GM23338 (cell line): ENCODE measurements at regions not wholly inside any gene's neighbourhood (a gene's known extent, or its start where the extent isn't known, plus 50 kb on each side); places are given as distances from the start of the nearest gene placed in this dataset.

Source experiments
- ATAC-seq: fragments of 200-7000 bp; cut with Tn5 transposase; 3 replicates; pipeline ENCODE4 v1.9.1; 2020
- DNase-seq: peaks from one replicate; pipeline ENCODE4 v3.0.0-alpha.2; 2015; ENCODE audit warnings: low spot score
- H2AFZ ChIP-seq: fragments of 200-600 bp; sonication (generic); 2 replicates; pipeline ENCODE4 v1.8.0; 2016; ENCODE audit warnings: antibody characterized with exemption, mild to moderate bottlenecking, moderate library complexity
- H3F3A ChIP-seq: fragments of 200-600 bp; sonication (generic); replicated peaks from 2 replicates; pipeline ENCODE4 v1.8.0; 2017; ENCODE audit warnings: antibody characterized with exemption, mixed run types, low read depth
- H3K27ac ChIP-seq: fragments of 200-600 bp; sonication (generic); 2 replicates; pipeline ENCODE4 v1.6.1; 2016; ENCODE audit warnings: low read depth
- H3K27me3 ChIP-seq: fragments of 200-600 bp; sonication (generic); 2 replicates; pipeline ENCODE4 v1.8.0; 2016; ENCODE audit warnings: mild to moderate bottlenecking, mixed run types, moderate library complexity; ENCODE audit not compliant: insufficient read depth
- H3K36me3 ChIP-seq: fragments of 200-600 bp; sonication (generic); 2 replicates; pipeline ENCODE4 v1.8.0; 2016; ENCODE audit warnings: mild to moderate bottlenecking; ENCODE audit not compliant: insufficient read depth
- H3K4me1 ChIP-seq: fragments of 200-600 bp; sonication (generic); 2 replicates; pipeline ENCODE4 v1.8.0; 2016; ENCODE audit warnings: mild to moderate bottlenecking, moderate library complexity; ENCODE audit not compliant: insufficient read depth
- H3K4me2 ChIP-seq: fragments of 200-600 bp; sonication (generic); 2 replicates; pipeline ENCODE4 v1.7.1; 2017; ENCODE audit warnings: mixed run types
- H3K4me3 ChIP-seq: fragments of 200-600 bp; sonication (generic); 2 replicates; pipeline ENCODE4 v1.6.1; 2016; ENCODE audit warnings: mixed run types
- H3K79me2 ChIP-seq: fragments of 200-600 bp; sonication (generic); replicated peaks from 2 replicates; pipeline ENCODE4 v1.8.0; 2017; ENCODE audit warnings: mild to moderate bottlenecking; ENCODE audit not compliant: insufficient read depth
- H3K9me2 ChIP-seq: fragments of 200-600 bp; sonication (generic); 2 replicates; pipeline ENCODE4 v1.8.0; 2017; ENCODE audit not compliant: insufficient read depth
- H4K20me1 ChIP-seq: fragments of 200-600 bp; sonication (generic); replicated peaks from 2 replicates; pipeline ENCODE4 v1.8.0; 2017; ENCODE audit warnings: mild to moderate bottlenecking; ENCODE audit not compliant: insufficient read depth
- H3K27ac Mint-ChIP-seq: 2 replicates; pipeline ENCODE4 v1.8.0; 2020; ENCODE audit warnings: inconsistent platforms, mild to moderate bottlenecking, moderate library complexity, mixed read lengths
- H3K27me3 Mint-ChIP-seq: 3 replicates; pipeline ENCODE4 v1.8.0; 2022; ENCODE audit warnings: low read depth, mild to moderate bottlenecking, moderate library complexity, mixed read lengths, inconsistent platforms; ENCODE audit not compliant: insufficient read depth, poor library complexity
- H3K36me3 Mint-ChIP-seq: 3 replicates; pipeline ENCODE4 v1.8.0; 2021; ENCODE audit warnings: low read depth, mild to moderate bottlenecking, inconsistent platforms, moderate library complexity, mixed read lengths
- H3K4me1 Mint-ChIP-seq: 3 replicates; pipeline ENCODE4 v1.8.0; 2020; ENCODE audit warnings: mild to moderate bottlenecking, inconsistent platforms, mixed read lengths
- H3K4me3 Mint-ChIP-seq: 3 replicates; pipeline ENCODE4 v1.8.0; 2021; ENCODE audit warnings: moderate library complexity, mild to moderate bottlenecking, inconsistent platforms, mixed read lengths
- H3K9me3 Mint-ChIP-seq: 3 replicates; pipeline ENCODE4 v1.8.0; 2020; ENCODE audit warnings: moderate library complexity, mild to moderate bottlenecking, inconsistent platforms, mixed read lengths
- EZH2phosphoT487 ChIP-seq: fragments of 200-600 bp; sonication (generic); IDR thresholded peaks from one replicate; pipeline ENCODE4 v1.8.1; 2018; ENCODE audit warnings: antibody characterized with exemption; ENCODE audit not compliant: unreplicated experiment
- STAT1 ChIP-seq: IDR thresholded peaks from one replicate; pipeline ENCODE4 v1.6.1; 2016; ENCODE audit warnings: antibody characterized with exemption; ENCODE audit not compliant: unreplicated experiment
- ZNF114 ChIP-seq: fragments of 250-450 bp; sonication (Bioruptor Pico); IDR thresholded peaks from 2 replicates; pipeline ENCODE4 v1.5.0; 2020; ENCODE audit warnings: mild to moderate bottlenecking, moderate library complexity
- ZNF331 ChIP-seq: fragments of 250-450 bp; sonication (Bioruptor Pico); IDR thresholded peaks from 2 replicates; pipeline ENCODE4 v1.5.0; 2020; ENCODE audit warnings: low read depth, mild to moderate bottlenecking, moderate library complexity
- TF ChIP-seq, protein P1 (sequence below): fragments of 250-450 bp; sonication (Bioruptor Pico); IDR thresholded peaks from 2 replicates; pipeline ENCODE4 v1.5.0; 2020; ENCODE audit warnings: mild to moderate bottlenecking, moderate library complexity
- TF ChIP-seq, protein P2 (sequence below): IDR thresholded peaks from one replicate; pipeline ENCODE4 v1.6.1; 2018; ENCODE audit warnings: antibody characterized with exemption; ENCODE audit not compliant: unreplicated experiment

DNA sequence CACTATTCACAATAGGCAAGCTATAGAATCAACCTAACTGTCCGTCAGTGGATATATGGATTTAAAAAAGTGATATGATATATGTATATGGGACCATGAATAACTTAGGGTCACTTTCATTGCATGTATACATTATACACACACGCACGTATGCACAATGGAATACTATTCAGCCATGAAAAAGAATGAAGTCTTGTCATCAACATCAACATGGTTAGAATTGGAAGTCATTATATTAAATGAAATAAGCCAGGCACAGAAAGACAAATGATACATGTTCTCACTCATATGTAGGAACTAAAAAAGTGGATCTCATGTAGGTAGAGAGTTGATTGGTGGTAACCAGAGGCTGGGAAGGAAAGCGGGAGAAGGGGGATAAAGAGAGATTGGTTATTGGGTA lies 234.3 kb downstream of the VRK1 start:
- TF ChIP-seq, protein P1, sequence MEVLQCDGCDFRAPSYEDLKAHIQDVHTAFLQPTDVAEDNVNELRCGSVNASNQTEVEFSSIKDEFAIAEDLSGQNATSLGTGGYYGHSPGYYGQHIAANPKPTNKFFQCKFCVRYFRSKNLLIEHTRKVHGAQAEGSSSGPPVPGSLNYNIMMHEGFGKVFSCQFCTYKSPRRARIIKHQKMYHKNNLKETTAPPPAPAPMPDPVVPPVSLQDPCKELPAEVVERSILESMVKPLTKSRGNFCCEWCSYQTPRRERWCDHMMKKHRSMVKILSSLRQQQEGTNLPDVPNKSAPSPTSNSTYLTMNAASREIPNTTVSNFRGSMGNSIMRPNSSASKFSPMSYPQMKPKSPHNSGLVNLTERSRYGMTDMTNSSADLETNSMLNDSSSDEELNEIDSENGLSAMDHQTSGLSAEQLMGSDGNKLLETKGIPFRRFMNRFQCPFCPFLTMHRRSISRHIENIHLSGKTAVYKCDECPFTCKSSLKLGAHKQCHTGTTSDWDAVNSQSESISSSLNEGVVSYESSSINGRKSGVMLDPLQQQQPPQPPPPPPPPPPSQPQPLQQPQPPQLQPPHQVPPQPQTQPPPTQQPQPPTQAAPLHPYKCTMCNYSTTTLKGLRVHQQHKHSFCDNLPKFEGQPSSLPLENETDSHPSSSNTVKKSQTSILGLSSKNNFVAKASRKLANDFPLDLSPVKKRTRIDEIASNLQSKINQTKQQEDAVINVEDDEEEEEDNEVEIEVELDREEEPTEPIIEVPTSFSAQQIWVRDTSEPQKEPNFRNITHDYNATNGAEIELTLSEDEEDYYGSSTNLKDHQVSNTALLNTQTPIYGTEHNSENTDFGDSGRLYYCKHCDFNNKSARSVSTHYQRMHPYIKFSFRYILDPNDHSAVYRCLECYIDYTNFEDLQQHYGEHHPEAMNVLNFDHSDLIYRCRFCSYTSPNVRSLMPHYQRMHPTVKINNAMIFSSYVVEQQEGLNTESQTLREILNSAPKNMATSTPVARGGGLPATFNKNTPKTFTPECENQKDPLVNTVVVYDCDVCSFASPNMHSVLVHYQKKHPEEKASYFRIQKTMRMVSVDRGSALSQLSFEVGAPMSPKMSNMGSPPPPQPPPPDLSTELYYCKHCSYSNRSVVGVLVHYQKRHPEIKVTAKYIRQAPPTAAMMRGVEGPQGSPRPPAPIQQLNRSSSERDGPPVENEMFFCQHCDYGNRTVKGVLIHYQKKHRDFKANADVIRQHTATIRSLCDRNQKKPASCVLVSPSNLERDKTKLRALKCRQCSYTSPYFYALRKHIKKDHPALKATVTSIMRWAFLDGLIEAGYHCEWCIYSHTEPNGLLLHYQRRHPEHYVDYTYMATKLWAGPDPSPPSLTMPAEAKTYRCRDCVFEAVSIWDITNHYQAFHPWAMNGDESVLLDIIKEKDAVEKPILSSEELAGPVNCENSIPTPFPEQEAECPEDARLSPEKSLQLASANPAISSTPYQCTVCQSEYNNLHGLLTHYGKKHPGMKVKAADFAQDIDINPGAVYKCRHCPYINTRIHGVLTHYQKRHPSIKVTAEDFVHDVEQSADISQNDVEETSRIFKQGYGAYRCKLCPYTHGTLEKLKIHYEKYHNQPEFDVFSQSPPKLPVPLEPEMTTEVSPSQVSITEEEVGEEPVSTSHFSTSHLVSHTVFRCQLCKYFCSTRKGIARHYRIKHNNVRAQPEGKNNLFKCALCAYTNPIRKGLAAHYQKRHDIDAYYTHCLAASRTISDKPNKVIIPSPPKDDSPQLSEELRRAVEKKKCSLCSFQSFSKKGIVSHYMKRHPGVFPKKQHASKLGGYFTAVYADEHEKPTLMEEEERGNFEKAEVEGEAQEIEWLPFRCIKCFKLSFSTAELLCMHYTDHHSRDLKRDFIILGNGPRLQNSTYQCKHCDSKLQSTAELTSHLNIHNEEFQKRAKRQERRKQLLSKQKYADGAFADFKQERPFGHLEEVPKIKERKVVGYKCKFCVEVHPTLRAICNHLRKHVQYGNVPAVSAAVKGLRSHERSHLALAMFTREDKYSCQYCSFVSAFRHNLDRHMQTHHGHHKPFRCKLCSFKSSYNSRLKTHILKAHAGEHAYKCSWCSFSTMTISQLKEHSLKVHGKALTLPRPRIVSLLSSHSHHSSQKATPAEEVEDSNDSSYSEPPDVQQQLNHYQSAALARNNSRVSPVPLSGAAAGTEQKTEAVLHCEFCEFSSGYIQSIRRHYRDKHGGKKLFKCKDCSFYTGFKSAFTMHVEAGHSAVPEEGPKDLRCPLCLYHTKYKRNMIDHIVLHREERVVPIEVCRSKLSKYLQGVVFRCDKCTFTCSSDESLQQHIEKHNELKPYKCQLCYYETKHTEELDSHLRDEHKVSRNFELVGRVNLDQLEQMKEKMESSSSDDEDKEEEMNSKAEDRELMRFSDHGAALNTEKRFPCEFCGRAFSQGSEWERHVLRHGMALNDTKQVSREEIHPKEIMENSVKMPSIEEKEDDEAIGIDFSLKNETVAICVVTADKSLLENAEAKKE (CRISPR knock-in tag) = no peak
- TF ChIP-seq ZNF331 (CRISPR knock-in tag) (no peak), STAT1 (no peak), EZH2phosphoT487 (no peak), ZNF114 (no peak)
- TF ChIP-seq, protein P2, sequence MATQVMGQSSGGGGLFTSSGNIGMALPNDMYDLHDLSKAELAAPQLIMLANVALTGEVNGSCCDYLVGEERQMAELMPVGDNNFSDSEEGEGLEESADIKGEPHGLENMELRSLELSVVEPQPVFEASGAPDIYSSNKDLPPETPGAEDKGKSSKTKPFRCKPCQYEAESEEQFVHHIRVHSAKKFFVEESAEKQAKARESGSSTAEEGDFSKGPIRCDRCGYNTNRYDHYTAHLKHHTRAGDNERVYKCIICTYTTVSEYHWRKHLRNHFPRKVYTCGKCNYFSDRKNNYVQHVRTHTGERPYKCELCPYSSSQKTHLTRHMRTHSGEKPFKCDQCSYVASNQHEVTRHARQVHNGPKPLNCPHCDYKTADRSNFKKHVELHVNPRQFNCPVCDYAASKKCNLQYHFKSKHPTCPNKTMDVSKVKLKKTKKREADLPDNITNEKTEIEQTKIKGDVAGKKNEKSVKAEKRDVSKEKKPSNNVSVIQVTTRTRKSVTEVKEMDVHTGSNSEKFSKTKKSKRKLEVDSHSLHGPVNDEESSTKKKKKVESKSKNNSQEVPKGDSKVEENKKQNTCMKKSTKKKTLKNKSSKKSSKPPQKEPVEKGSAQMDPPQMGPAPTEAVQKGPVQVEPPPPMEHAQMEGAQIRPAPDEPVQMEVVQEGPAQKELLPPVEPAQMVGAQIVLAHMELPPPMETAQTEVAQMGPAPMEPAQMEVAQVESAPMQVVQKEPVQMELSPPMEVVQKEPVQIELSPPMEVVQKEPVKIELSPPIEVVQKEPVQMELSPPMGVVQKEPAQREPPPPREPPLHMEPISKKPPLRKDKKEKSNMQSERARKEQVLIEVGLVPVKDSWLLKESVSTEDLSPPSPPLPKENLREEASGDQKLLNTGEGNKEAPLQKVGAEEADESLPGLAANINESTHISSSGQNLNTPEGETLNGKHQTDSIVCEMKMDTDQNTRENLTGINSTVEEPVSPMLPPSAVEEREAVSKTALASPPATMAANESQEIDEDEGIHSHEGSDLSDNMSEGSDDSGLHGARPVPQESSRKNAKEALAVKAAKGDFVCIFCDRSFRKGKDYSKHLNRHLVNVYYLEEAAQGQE = no peak
- H2AFZ ChIP-seq = no peak overlapping the region
- peaks cover 4% of the 10 kb centered on the region; the same call in 1 of the 2 replicates for H3K9me2 ChIP-seq
- no peak overlapping the region for H3K27ac ChIP-seq
- no peak overlapping the region for H3K4me2 ChIP-seq
- H3K27me3 ChIP-seq = peaks cover 39% of the 10 kb centered on the region
- H3F3A ChIP-seq = no peaks in the 10 kb centered on the region
- peaks cover 42% of the 10 kb centered on the region for H3K4me1 ChIP-seq
- peaks cover 45% of the 10 kb centered on the region for H3K4me1 Mint-ChIP-seq
- peaks cover 28% of the 10 kb centered on the region for H3K27me3 Mint-ChIP-seq
- ATAC-seq = no peak
- no peak for DNase-seq
- no peak overlapping the region for H3K27ac Mint-ChIP-seq
- H3K79me2 ChIP-seq = no peaks in the 10 kb centered on the region
- H3K36me3 Mint-ChIP-seq = peaks cover 7% of the 10 kb centered on the region
- H3K36me3 ChIP-seq = 0 out of 2 replicates have a peak, but pooled peaks cover 4% of the 10 kb centered on the region
- no peak overlapping the region for H3K4me3 Mint-ChIP-seq
- H4K20me1 ChIP-seq = no peaks in the 10 kb centered on the region
- no peak overlapping the region for H3K4me3 ChIP-seq
- peaks cover 13% of the 10 kb centered on the region; the same call in 2 of the 3 replicates for H3K9me3 Mint-ChIP-seq
